GOT3 (cell line): ENCODE measurements at regions not wholly inside any gene's neighbourhood (a gene's known extent, or its start where the extent isn't known, plus 50 kb on each side); places are given as distances from the start of the nearest gene placed in this dataset.

ENCODE experiments used
- DNase-seq: peaks from one replicate; lab custom pipeline; 2025; ENCODE audit warnings: mixed read lengths; lab: John Stamatoyannopoulos, UW

DNA sequence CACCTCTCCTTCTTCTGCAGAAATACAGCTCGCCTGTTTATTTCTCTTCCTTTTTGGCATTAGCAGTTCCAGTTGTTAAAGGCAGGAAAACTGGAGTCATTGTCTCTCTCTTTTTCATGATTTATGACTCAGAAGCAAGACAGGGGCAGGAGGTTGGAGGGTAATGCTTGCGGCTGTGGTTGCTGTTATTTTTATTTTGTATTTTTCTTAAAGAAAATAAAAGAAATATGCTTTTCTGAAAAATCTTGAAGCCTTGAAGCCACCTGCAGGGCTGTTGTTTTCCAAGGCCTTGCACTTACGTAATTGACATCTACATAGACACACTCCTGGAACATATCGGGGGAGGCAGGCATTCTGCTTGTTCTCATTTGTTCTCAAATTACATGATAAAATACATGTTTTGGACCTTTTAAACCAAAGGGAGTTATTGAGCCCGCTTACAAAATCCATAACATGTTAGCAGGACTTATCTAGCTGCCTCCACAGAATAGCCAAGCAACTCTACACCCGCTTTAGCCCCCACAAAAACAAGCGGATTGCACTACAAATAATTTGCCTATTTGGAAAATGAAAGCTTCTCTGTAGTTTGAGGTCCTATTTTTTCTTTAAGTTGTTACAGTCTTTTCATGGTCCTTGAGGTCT is 1004.6 kb upstream of the NR2F2 start:
- DNase-seq: no peak

DNA sequence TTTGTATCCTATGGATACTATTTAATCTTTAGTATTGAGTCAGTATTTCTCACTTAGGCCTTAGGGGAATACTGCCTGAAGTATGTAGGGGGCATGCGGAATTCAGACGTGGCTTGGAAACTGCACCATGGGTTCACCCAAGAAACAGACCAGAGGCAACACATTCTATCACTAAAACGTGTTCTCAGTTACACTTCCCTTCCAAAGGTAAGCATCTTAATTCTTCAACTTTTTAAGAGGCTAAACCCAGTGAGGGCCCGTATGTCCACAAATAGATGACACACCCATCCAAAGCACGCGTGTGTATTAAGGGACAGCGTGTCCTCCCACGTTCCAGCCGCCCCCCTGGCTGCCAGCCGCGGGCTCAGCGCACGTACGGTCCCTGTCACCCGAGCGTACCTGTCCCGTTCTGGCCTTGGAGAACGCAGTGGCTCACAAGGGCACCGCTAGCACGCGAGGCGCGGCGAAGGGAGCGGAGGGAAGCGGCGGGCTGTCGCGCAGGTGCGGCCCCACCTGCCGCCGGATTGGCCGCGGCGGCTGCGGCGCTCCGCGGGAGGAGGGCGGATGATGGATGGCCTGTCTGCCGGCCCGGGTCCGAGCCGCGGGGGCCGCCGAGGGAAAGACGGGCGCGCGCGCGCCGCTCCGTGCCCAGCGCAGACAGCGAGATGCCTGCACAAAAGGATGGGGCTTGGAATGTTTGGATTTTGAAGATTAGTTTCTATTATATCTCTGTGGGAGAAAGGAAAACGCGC is 1003.9 kb upstream of the NR2F2 start:
- no peak for DNase-seq

DNA sequence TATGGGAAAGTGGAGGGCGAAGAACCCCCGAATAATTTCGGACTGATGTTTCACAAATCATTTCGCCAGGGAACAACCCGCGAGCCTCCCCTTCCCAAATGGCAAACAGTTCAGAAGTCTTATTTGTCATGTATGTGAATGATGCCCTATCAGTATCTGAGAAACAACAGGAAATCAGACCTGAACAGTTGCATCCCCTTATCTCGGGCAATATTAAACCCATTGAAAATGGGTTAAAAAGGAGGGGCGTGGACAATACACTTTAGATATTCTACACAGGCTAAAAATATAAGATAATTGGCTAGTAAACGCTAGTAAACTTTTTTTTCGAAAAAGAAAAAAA is 1003.3 kb upstream of the NR2F2 start:
- no peak for DNase-seq

DNA sequence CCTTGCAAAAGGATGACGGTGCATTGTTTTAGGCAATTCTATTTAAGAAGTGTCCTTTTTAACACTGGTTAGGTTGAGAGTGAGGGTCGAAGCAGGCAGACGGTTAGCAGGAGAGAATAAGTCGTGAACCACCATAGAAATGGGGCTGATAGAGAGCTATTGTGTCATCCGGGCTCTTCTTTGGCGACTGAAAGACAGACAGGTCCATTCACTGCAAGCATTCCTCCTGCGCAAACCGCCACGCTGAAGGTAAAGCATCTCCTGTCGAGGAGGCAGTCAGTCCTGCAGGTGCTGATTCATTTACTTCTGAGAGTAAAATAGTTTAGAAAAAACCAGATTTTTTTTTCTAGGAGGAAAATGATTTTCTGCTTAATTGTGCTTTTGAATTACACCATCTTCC is 1002.8 kb upstream of the NR2F2 start:
- no peak for DNase-seq

DNA sequence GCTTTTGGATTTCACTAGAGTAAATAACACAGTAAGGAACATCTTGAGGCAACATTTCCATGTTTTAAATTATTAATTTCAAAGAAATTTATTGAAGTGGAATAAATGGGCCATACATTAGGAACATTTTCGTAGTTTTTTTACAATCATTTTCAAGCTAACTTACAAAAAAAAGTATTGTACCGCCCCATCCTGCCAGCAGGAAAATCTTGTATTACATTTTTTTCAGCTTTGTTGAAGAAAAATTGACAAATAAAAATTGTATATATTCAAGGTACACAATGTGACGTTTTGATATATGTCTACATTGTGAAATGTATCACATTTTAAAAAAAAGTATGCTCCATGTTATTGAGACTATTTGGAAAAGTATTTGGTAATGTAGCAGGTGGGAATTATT is 1001.9 kb upstream of the NR2F2 start:
- no peak for DNase-seq

DNA sequence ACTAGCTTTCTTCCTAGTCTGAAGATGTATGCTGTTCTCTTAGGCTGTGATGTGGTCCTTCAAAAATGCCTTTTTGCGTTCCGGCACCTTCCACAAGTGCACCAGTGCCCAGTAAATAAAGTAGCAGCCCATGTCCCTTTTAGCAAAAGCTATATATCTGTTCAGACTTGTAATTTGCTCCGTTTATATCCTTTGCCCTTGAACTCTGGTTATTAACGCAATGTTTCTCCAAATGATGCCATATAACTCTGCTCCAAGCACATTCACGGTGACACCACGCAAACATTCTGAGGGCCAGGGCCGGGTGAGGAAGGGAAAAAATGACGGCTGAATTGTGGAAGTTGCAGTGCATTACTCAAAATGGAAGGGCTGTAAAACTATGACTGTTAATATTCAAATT is 1001.1 kb upstream of the NR2F2 start:
- DNase-seq: no peak

DNA sequence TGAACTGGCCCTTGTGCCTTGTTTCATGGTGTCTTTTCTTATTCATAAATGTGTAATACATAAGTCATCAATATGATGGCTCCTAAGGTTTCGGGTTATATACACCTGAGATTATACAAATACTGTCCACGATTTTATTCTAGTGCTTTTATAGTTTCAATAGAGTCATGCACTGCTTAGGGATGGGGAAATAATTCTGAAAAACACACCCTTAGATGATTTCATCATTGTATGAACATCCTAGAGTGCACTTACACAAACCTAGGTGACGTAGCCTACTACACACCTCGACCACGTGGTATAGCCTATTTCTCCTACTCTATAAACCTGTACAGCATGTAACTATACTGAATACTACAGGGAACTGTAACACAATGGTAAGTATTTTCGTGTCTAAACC is 988.8 kb upstream of the NR2F2 start:
- DNase-seq: no peak

DNA sequence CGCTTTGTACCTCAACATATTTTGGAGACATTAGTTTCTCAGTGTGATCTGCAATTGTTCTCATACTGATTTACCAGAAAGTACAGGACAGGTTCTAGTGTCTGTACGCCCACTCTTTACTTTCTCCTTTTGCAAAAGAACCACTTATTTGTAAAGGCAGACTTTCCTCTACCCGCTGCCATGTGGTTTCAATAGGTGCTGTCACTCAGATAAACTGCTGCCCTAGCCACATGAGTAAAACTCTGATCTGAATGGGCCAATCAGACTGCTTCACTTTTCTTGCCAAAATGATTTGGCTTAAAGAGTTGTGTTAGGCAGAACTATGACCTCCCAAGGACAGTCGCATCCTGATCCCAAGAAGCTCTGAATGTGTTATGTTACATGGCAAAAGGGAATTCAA is 984.6 kb upstream of the NR2F2 start:
- DNase-seq: no peak

DNA sequence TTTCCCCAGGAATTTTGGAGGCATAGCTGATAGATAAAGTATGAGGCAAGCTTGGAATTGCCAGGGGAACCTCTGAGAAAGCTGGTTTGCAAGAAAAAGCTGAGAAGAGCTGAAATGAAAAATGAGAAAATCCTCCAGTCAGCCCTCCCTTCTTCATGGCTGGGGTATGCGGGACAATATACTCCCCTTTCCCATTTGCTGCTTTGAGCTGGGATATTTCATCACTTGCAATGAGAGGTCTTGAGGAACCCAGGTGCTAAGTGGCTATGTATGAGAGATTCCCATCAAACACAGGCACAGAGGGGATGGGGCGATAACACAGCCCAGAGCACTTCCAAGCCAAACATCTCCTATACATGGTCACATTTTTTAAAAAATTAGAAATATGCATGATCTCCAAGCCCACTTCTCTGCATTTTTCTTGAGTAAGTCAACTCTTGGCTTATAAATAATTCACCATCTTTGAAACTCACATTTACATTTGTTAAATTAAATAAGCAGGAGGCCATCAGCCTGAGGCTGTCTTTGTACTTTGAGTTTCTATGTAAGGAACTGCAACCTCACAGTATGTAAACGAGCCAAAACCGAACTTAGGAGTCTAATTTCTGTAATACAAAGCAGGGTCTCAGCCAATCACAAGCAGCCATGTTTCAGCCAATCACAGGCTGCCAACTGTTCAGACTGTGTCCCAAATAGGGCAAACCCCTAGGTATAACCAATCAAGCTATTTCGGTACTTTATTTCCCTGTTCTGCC is 983.6 kb upstream of the NR2F2 start:
- no peak for DNase-seq

DNA sequence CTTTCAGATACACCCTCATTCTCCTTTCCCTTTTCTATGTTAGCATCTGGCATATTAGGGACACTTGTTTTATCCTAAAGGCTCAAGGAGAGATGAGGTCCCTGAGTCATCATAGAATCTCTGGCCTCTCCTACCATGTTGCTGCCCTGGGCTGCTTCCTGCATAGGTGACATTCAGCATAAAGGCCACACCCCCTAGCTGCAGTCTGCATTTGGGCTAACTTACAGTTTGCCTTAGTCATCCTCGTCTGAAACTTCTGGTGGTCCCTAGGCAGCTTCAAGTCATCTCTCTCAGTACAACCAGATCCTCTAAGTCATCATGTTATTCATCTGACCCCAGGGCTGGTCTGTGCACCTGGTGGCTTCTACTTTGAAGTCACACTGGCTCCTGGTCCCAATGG is 982.7 kb upstream of the NR2F2 start:
- DNase-seq: no peak

DNA sequence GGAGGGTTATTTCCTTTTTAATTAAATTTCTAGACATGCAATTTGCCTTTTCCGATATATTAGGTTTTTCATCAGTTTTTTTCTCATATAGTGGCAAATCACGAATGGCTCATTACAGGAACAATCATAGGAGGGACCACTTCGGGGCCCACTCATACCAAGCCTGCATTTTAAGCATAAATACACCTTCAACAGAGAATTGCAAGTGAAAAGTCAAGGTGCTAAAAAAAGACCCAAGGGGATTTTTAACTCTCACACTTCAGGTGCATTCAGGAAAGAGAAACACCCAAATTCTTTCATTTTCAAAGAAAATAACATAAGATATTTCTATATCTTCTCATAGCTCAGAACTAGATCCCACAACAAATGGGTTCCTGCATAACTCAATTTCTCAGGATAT is 979.6 kb upstream of the NR2F2 start:
- no peak for DNase-seq

DNA sequence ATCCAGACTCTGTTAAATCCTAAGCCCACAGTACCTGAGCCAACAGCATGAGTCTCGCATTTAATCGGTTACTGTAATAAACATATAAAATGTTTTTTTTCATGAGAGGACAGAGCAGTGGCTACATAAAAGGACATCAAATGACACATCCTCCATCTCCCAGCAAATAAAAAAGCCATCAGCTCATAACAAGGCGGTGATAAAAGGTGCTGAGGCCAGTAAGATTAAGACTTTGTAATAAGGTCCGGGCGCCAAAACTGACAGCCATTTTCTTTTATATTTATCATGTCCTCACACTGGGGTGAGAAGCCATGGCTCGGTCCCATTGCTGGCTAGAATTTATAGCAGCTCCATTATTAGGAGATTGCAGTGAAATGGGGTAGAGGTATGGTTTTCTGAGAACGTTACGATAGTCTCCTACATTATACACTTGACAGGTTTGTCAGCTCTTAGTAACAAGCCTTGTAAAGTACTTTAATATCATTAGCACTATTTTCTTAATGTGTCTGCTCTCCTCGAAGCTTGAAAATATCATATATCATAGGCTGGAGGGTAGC is 977.8 kb upstream of the NR2F2 start:
- DNase-seq: no peak

DNA sequence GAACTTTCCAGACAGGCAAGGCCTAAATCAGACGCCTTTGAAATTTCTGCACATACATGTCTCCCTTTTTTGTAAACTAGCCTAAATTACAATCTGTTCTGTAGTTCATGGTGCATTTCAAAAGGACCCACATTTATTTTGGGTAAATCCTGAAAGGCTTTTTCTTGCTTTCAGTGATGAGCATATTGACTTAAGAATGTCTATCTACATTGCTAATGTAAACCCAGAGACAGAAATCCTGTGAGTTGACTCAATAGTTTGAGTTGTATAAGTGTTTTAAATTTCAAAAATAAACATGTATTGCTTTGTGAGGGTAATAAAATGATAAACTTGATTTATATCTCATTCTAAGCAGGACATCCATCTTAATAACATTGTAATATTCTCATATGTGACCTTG is 977.0 kb upstream of the NR2F2 start:
- no peak for DNase-seq

DNA sequence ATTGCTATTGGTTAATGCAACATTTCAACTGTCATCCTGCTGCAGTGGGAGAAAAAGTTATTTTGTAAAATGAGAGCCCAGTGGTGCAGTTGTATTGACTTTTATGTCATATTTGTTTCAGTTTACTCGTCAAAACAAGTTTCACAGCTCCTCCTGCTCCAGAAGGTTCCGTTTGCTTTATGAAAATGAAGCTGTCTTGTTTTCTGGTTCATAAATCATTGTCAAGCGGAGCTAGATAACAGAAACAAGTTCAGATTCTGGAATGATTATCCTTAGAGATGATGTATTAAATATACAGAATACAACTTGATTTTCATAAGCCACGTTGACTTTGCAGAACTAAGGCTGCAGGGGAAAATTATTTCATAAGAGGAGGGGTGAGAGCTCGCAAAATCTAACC is 970.5 kb upstream of the NR2F2 start:
- DNase-seq: no peak

DNA sequence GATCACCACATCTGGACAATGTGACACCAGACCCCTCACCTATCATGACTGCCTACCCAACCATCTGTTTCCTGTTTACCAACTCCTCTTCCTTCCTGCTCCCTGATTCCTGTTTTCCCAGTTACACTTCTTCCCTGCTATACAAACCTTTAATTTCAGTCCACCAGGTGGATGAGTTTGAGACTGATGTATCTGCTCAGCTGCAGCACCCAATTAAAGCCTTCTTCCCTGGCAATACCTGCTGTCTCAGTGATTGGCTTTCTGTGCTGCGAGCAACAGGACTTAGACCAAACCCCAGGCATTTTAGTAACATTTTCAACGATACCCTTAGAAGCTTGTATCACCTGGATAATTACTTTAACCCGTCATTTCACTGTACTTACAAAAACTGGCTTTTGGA is 968.2 kb upstream of the NR2F2 start:
- no peak for DNase-seq

DNA sequence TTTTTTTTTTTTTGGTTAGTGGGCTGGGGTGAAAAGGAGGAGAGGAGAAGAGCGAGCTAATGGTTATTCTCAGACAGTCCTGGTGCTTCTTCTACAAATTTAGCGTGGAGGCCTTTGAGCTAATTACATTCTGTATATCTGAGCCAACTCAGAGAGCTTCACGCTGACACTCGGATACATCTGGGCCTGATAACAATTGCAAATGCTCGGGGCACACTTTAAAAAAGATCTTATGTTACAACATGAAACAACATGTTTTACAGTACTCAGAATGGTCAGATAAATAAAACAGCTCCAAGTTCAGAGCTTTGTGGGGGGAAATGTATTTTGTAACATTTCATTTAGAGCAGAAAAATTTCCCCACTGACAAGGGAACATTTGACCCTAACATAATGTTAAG is 966.9 kb upstream of the NR2F2 start:
- DNase-seq: no peak

DNA sequence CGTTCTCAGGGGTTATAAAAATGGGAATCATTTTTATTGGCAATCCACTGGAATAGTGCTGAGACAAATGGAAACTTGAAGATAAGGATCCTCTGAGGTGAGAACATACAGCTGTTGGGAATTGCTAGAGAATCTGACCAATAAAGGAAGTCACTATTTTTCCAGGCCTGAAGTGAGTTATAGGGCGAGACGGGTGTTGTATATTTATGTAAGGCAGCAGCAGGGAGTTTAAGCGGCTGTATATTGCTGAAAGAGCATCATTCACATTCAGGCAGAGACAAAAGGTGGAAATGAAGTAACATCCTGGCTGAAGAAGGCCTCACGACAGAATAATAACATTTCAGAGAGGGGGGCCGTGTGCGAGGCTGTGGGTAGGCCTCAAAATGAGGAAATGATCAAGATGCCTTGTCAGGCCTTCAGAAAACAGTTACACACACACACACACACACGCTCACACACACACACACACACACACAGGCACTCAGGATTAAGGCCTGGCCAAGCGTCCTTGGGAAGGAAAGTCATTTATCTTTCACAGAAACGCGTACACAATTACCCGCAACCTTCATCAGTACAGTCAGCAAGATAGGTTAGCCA is 964.9 kb upstream of the NR2F2 start:
- DNase-seq: no peak

DNA sequence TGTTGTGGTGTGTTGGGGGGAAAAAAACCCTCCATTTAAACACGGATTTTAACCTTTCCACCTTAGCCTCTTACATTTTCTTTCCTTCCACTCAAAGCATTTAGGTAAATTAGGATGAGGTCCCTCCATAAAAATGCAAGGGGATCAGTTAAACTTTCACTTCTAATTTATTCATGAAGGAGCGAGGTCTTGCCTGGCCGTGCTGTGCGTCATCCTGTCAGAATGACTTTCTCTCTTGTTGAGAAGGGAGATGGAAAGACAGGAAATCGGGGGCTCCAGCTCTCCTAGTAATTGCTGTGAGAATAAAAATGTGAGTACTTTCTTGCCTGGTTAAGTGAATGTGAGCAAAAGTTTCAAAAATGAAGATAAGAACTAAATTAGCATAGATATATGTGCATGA is 962.3 kb upstream of the NR2F2 start:
- no peak for DNase-seq

DNA sequence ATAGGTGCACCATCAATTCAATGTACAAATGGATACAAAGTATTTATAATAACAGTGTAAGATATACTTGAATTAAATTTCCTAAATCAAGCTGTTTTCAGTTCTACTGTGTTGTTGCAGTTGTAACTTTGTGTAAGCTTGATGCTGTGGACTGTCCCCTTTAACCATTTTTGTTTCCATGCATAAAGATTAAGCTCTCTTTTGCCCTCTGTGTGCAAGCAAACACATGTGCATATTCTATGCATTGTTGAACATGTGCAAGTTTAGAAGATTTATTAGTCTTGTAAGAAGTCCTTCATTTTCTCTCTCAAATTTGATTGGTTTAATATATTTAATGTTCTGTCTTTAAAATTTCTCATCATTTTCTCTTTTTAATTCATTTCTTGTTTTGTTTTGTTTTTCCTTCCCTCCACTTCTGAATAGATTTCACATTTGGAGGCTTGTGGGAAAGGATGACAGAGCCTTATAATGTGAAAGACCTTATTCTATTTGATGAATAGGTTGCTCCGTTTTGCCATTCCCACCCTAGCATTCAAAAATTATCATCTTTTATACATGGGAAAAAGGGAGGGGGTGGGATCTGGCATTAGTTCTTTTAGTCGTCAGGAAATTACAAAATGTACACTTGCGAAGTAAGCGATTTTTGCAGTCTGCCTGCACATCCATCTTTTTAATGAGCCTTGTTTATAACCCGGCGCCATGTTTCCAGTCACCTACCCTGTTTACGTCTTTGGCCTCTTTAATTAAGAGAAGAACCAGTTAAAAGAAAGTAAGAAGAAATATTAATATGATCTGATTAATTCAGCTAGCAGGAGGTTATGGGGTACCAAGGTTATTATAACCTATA is 961.5 kb upstream of the NR2F2 start:
- DNase-seq: no peak

DNA sequence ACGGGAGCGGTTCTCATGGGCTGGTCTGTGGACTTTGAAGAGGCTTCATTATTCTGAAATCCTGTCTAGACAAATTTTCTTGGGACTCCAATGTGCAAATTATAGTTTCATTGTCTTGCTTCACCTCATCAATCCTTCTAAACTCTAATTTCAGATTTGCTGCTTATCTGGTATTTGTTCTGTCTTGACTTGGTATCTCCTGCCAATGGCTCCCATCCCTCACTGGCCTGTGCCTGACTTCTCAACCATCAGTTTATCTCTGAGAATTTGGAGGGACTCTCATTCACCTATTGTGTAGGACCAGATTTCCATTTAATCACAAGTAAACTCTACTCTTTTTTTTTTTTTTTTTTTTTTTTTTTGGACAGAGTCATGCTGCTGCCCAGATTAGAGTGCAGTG is 960.2 kb upstream of the NR2F2 start:
- no peak for DNase-seq

DNA sequence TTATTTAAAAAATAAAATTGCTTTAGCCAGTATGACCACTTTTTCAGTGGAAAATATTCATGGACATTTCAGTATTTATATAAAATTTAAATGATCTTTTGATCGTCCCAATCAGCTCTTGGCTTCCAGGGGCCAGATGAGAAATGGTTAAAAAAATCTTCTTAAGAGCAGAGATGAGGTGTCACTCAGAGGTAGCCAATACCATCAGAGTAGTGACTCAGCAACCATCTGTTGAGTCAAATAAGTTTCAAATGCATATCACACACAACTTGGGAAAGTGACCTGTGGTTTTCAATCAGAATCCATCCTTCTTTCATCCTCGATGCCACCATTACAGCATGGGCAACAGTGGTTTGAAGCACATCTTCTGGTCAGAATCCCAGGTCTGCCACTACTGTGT is 958.8 kb upstream of the NR2F2 start:
- DNase-seq: no peak

DNA sequence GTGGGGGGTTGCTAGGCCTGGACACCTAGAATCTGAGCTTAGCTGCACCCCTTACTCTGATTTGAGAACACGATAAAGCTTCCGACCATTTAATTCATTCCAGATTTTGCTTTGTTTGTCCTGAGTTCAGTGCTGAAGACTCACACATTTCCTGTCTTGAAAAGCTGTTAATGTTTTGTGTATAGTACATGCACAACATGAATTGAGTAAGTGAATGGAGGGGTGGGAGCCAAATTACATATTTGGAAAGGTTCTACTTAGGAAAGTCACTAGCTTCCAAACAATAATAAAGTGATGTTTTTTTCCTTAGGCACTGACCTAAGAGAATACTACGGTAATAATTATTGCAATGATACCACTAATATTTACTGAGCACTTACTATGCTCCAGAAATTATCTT is 955.2 kb upstream of the NR2F2 start:
- DNase-seq: no peak
